GM12874 (cell line): ENCODE measurements at regions not wholly inside any gene's neighbourhood (a gene's known extent, or its start where the extent isn't known, plus 50 kb on each side); places are given as distances from the start of the nearest gene placed in this dataset.

Experiments used
- TF ChIP-seq, protein P1 (sequence below): IDR thresholded peaks from 2 replicates; pipeline ENCODE4 v1.5.1; 2011; ENCODE audit warnings: low read depth, mild to moderate bottlenecking, control low read depth, low read length, moderate library complexity; ENCODE audit not compliant: insufficient read depth

DNA sequence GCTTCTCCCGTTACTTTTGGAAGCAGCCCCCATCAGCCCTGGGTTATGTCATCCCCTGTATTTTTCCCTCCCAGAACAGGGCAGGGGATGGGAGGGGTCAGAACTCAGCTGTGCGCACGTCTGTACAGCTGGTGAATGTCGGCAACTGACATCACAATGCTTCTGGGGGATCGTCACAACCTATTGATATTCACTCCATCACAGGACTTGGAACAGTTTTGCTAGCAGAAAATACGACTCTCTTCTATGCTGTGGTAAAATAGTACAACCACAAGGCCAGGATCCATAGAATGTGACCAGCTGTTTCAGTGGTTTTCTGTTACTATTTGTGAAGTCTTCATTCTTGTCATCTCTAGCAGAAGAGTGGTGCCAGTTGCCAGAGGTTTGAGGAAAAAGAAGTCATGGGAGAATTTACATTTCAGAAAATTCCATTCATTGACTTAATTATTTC is 77.1 kb upstream of the KLF4 start:
- TF ChIP-seq, protein P1, sequence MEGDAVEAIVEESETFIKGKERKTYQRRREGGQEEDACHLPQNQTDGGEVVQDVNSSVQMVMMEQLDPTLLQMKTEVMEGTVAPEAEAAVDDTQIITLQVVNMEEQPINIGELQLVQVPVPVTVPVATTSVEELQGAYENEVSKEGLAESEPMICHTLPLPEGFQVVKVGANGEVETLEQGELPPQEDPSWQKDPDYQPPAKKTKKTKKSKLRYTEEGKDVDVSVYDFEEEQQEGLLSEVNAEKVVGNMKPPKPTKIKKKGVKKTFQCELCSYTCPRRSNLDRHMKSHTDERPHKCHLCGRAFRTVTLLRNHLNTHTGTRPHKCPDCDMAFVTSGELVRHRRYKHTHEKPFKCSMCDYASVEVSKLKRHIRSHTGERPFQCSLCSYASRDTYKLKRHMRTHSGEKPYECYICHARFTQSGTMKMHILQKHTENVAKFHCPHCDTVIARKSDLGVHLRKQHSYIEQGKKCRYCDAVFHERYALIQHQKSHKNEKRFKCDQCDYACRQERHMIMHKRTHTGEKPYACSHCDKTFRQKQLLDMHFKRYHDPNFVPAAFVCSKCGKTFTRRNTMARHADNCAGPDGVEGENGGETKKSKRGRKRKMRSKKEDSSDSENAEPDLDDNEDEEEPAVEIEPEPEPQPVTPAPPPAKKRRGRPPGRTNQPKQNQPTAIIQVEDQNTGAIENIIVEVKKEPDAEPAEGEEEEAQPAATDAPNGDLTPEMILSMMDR = no peak

DNA sequence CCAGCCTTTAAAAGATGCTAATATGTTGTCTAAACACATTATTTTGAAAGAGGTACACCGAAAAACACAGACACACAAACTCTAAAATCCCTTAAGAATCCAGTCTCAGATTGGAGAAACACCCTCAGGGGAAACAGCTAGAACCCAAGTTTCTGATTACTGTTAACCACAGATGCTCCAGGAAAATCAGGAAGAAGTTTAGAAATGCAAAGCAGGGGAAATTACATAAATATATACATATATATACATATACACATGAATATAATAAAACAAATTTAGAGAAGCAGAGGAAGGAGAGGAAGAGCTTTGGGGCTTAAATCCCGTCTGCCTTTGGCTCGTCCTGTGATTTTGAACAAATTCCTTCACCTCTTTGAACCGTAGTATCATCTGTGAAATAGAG is 73.2 kb upstream of the KLF4 start:
- TF ChIP-seq, protein P1 = no peak

GRCh38 chr9:107559494-107560086 is 70.0 kb upstream of the KLF4 start:
- TF ChIP-seq, protein P1 = no peak

- TF ChIP-seq, protein P1 = no peak
Measured at GRCh38 chr9:107557236-107557990, 67.8 kb upstream of the KLF4 start.

GRCh38 chr9:107554636-107555035 is 65.1 kb upstream of the KLF4 start:
- TF ChIP-seq, protein P1 = no peak

DNA sequence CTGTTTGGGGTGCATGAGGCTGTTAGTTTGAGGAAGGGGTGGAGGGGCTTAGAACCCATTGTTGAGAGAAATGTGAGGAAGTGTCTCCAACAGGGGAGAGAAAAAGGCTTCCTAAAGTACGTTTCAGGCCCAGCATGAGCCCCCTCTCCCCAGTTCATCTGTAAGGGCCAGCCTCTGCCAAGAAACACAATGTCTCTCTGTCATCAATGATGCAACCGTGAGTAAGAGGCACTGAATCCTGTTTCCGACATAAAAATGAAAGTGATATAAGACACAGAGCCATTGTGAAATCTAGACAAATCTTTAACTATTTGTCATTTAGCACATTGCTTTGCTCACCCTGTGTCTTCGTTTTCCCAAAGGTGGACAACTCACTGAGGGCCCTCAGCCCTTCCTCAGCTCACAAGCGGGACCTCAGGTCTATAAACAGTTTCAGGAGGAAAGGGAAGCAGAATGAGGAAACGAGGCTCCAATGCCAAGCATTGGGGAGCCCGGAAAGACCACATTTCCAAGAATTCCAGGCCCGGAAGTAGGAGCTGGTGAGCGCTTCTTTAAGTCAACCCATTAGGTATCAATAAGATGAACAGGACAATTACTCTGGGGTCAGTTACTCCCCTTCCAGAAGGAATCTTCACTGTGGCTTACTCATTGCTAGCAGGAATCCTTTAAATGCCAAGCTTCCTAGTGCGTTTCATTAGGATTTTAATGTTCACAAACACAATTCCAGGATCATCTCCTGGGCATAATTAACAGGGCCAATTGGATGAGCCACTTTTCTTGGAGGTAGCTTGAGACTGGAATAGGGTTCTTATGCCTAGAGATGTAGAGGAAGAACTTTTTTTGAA is 59.0 kb upstream of the KLF4 start:
- TF ChIP-seq, protein P1 = no peak

- TF ChIP-seq, protein P1 = no peak
Measured at GRCh38 chr9:107547772-107548297, 58.3 kb upstream of the KLF4 start.
